SK-N-SH treated with all-trans-retinoic acid at 6 μM for 48 hours (cell line): ENCODE measurements at regions not wholly inside any gene's neighbourhood (a gene's known extent, or its start where the extent isn't known, plus 50 kb on each side); places are given as distances from the start of the nearest gene placed in this dataset.

Source experiments
- ATAC-seq: fragments of 200-7000 bp; cut with Tn5 transposase; 3 replicates; pipeline ENCODE4 v1.9.1; 2020; ENCODE audit warnings: mild to moderate bottlenecking, moderate library complexity
- BACH2 ChIP-seq: fragments of 250-450 bp; sonication (Bioruptor Pico); IDR thresholded peaks from 2 replicates; pipeline ENCODE4 v1.9.0; 2021; ENCODE audit warnings: mild to moderate bottlenecking, borderline replicate concordance
- CREB5 ChIP-seq: fragments of 250-450 bp; sonication (Bioruptor Pico); IDR thresholded peaks from 2 replicates; pipeline ENCODE4 v1.5.1; 2020; ENCODE audit warnings: low read depth, mild to moderate bottlenecking, moderate library complexity
- CSDC2 ChIP-seq: fragments of 250-450 bp; sonication (Bioruptor Pico); IDR thresholded peaks from 2 replicates; pipeline ENCODE4 v1.5.0; 2020; ENCODE audit warnings: mild to moderate bottlenecking, moderate library complexity
- CSRNP3 ChIP-seq: fragments of 250-450 bp; sonication (Bioruptor Pico); IDR thresholded peaks from 2 replicates; pipeline ENCODE4 v1.5.1; 2021; ENCODE audit warnings: mild to moderate bottlenecking, moderate library complexity
- GLIS3 ChIP-seq: fragments of 250-450 bp; sonication (Bioruptor Pico); IDR thresholded peaks from 2 replicates; pipeline ENCODE4 v1.5.0; 2020; ENCODE audit warnings: mild to moderate bottlenecking, moderate library complexity
- ISL1 ChIP-seq: fragments of 250-450 bp; sonication (Bioruptor Pico); IDR thresholded peaks from 2 replicates; pipeline ENCODE4 v2.1.2; 2022; ENCODE audit warnings: mild to moderate bottlenecking, moderate library complexity
- OSR1 ChIP-seq: fragments of 250-450 bp; sonication (Bioruptor Pico); IDR thresholded peaks from 2 replicates; pipeline ENCODE4 v1.8.0; 2022; ENCODE audit warnings: moderate library complexity, mild to moderate bottlenecking, inconsistent platforms
- PATZ1 ChIP-seq: fragments of 250-450 bp; sonication (Bioruptor Pico); IDR thresholded peaks from 2 replicates; pipeline ENCODE4 v1.8.0; 2020; ENCODE audit warnings: mild to moderate bottlenecking, moderate library complexity, borderline replicate concordance
- POU6F1 ChIP-seq: fragments of 250-450 bp; sonication (Bioruptor Pico); IDR thresholded peaks from 2 replicates; pipeline ENCODE4 v1.8.0; 2021; ENCODE audit warnings: low read depth, mild to moderate bottlenecking, moderate library complexity, borderline replicate concordance
- PPARA ChIP-seq: fragments of 250-450 bp; sonication (Bioruptor Pico); IDR thresholded peaks from 2 replicates; pipeline ENCODE4 v1.5.0; 2020; ENCODE audit warnings: mild to moderate bottlenecking, borderline replicate concordance
- RARB ChIP-seq: fragments of 250-450 bp; sonication (Bioruptor Pico); IDR thresholded peaks from 2 replicates; pipeline ENCODE4 v1.8.0; 2021; ENCODE audit warnings: mild to moderate bottlenecking, moderate library complexity
- SNAI2 ChIP-seq: fragments of 250-450 bp; sonication (Bioruptor Pico); IDR thresholded peaks from 2 replicates; pipeline ENCODE4 v1.5.0; 2020; ENCODE audit warnings: mild to moderate bottlenecking, moderate library complexity
- TCF4 ChIP-seq: fragments of 250-450 bp; sonication (Bioruptor Pico); IDR thresholded peaks from 2 replicates; pipeline ENCODE4 v1.8.0; 2021; ENCODE audit warnings: mild to moderate bottlenecking, moderate library complexity, borderline replicate concordance
- TOX ChIP-seq: fragments of 250-450 bp; sonication (Bioruptor Pico); IDR thresholded peaks from 2 replicates; pipeline ENCODE4 v1.8.0; 2021; ENCODE audit warnings: mild to moderate bottlenecking, moderate library complexity, borderline replicate concordance
- TSHZ2 ChIP-seq: fragments of 250-450 bp; sonication (Bioruptor Pico); IDR thresholded peaks from 2 replicates; pipeline ENCODE4 v1.5.0; 2020; ENCODE audit warnings: mild to moderate bottlenecking, moderate library complexity
- ZFP3 ChIP-seq: fragments of 250-450 bp; sonication (Bioruptor Pico); IDR thresholded peaks from 2 replicates; pipeline ENCODE4 v1.5.0; 2020; ENCODE audit warnings: mild to moderate bottlenecking, moderate library complexity
- ZFP30 ChIP-seq: fragments of 450-650 bp; formaldehyde crosslinking; IDR thresholded peaks from 2 replicates; pipeline ENCODE4 v1.5.0; 2022; ENCODE audit warnings: mild to moderate bottlenecking, moderate library complexity
- ZNF565 ChIP-seq: fragments of 450-650 bp; formaldehyde crosslinking; conservative IDR thresholded peaks from 2 replicates; pipeline ENCODE4 v1.5.0; 2020; ENCODE audit warnings: low read depth, mild to moderate bottlenecking, moderate library complexity
- ZNF70 ChIP-seq: fragments of 450-650 bp; formaldehyde crosslinking; IDR thresholded peaks from 2 replicates; pipeline ENCODE4 v1.5.0; 2020; ENCODE audit warnings: mild to moderate bottlenecking, moderate library complexity
- ZNF8 ChIP-seq: fragments of 450-650 bp; formaldehyde crosslinking; IDR thresholded peaks from 2 replicates; pipeline ENCODE4 v1.5.0; 2020; ENCODE audit warnings: mild to moderate bottlenecking, moderate library complexity

GRCh38 chr2:125224830-125225229, 1199.7 kb downstream of the CNTNAP5 start:
- ATAC-seq = no peak

GRCh38 chr2:125227843-125228392, 1202.8 kb downstream of the CNTNAP5 start:
- TF ChIP-seq CSDC2 (no peak), ISL1 (no peak), POU6F1 (CRISPR knock-in tag) (no peak), CREB5 (CRISPR knock-in tag) (no peak), ZNF565 (CRISPR knock-in tag) (no peak), TOX (no peak), OSR1 (CRISPR knock-in tag) (no peak), GLIS3 (CRISPR knock-in tag) (no peak), RARB (CRISPR knock-in tag) (no peak), ZFP30 (CRISPR knock-in tag) (no peak), CSRNP3 (no peak), SNAI2 (CRISPR knock-in tag) (no peak), TCF4 (CRISPR knock-in tag) (no peak), ZNF8 (CRISPR knock-in tag) (no peak), ZNF70 (no peak)
- no peak for ATAC-seq

More at GRCh38 chr2:125224830-125225229, 1199.7 kb downstream of the CNTNAP5 start:
- TF ChIP-seq TCF4 (CRISPR knock-in tag) (no peak), TSHZ2 (CRISPR knock-in tag) (no peak), ISL1 (no peak), PPARA (CRISPR knock-in tag) (no peak), SNAI2 (CRISPR knock-in tag) (no peak), BACH2 (no peak), RARB (CRISPR knock-in tag) (no peak), ZNF8 (CRISPR knock-in tag) (no peak), POU6F1 (CRISPR knock-in tag) (no peak), PATZ1 (CRISPR knock-in tag) (no peak), OSR1 (CRISPR knock-in tag) (no peak), ZFP3 (CRISPR knock-in tag) (no peak)
- TF ChIP-seq, all 23 proteins: peak for 0
